H1 (cell line): ENCODE measurements at regions not wholly inside any gene's neighbourhood (a gene's known extent, or its start where the extent isn't known, plus 50 kb on each side); places are given as distances from the start of the nearest gene placed in this dataset.

ENCODE experiments used
- CTCF ChIA-PET: fragments of 300-600 bp; sonication (Branson Sonifier 250); formaldehyde crosslinking; loops from one replicate; lab custom pipeline; 2021; ENCODE audit not compliant: partially characterized antibody; lab: Charles Lee
- POLR2A ChIA-PET: fragments of 300-600 bp; sonication (Branson Sonifier 250); formaldehyde crosslinking; loops from one replicate; lab custom pipeline; 2021; ENCODE audit warnings: inconsistent platforms; ENCODE audit not compliant: partially characterized antibody; lab: Charles Lee
- DNase-seq, 2 experiments: peaks; one replicate each; pipeline versions ENCODE4 v3.0.0 to v3.0.0-alpha.2; 2010 to 2022; ENCODE audit warnings: low spot score in 2 of 2, low read depth in 1 of 2, mixed read lengths in 1 of 2
- FAIRE-seq: peaks from 2 replicates; lab custom pipeline; 2011; peaks lifted over from hg19 to GRCh38; lab: Jason Lieb, UNC
- H2AFZ ChIP-seq: 2 replicates; pipeline ENCODE4 v1.8.1; 2012; ENCODE audit warnings: low read length, inconsistent platforms
- H2AK5ac ChIP-seq: 2 replicates; pipeline ENCODE4 v1.6.1; 2013; ENCODE audit warnings: low read depth, low read length
- H2BK120ac ChIP-seq: replicated peaks from 2 replicates; pipeline ENCODE3; 2013; ENCODE audit warnings: low read depth, low read length, inconsistent platforms
- H2BK12ac ChIP-seq: 2 replicates; pipeline ENCODE4 v1.6.1; 2013; ENCODE audit warnings: low read depth, low read length
- H2BK15ac ChIP-seq: 2 replicates; pipeline ENCODE4 v1.6.1; 2013; ENCODE audit warnings: low read length
- H2BK20ac ChIP-seq: 2 replicates; pipeline ENCODE4 v1.6.1; 2013; ENCODE audit warnings: low read length
- H2BK5ac ChIP-seq: 2 replicates; pipeline ENCODE4 v1.6.1; 2013; ENCODE audit warnings: low read depth, low read length
- H3K14ac ChIP-seq: 2 replicates; pipeline ENCODE4 v1.6.1; 2013; ENCODE audit warnings: inconsistent platforms; ENCODE audit not compliant: insufficient read length
- H3K18ac ChIP-seq: 2 replicates; pipeline ENCODE4 v1.6.1; 2013; ENCODE audit warnings: low read length; ENCODE audit errors: extremely low read depth
- H3K23ac ChIP-seq: 2 replicates; pipeline ENCODE4 v1.6.1; 2013; ENCODE audit warnings: inconsistent platforms; ENCODE audit not compliant: insufficient read length
- H3K23me2 ChIP-seq: 2 replicates; pipeline ENCODE4 v1.6.1; 2013; ENCODE audit warnings: low read depth, low read length
- H3K27ac ChIP-seq: 2 replicates; pipeline ENCODE4 v1.6.1; 2011; ENCODE audit warnings: low read depth, low read length, inconsistent platforms
- H3K27me3 ChIP-seq, 4 experiments: replicated peaks in 1 of 4; 1 replicate in 1 of 4; 2 replicates in 3 of 4; pipeline versions ENCODE4 v1.6.1 to v1.8.1; 2011 to 2013; ENCODE audit warnings: low read length in 3 of 4, mild to moderate bottlenecking in 3 of 4, inconsistent platforms in 2 of 4, mixed read lengths in 2 of 4, moderate library complexity in 1 of 4; ENCODE audit not compliant: control insufficient read depth in 3 of 4, insufficient read depth in 3 of 4; ENCODE audit errors: extremely low read depth in 1 of 4
- H3K36me3 ChIP-seq, 4 experiments: 2 replicates each; pipeline versions ENCODE4 v1.6.1 to v1.8.1; 2011 to 2013; ENCODE audit warnings: mild to moderate bottlenecking in 4 of 4, low read length in 3 of 4, moderate library complexity in 2 of 4, control low read depth in 1 of 4, inconsistent platforms in 1 of 4; ENCODE audit not compliant: insufficient read depth in 4 of 4, control insufficient read depth in 2 of 4
- H3K4ac ChIP-seq: replicated peaks from 2 replicates; pipeline ENCODE3; 2013; ENCODE audit warnings: low read length, low read depth, mixed read lengths, inconsistent platforms; ENCODE audit not compliant: insufficient read length
- H3K4me1 ChIP-seq, 4 experiments: replicated peaks in 1 of 4; 1 replicate in 1 of 4; 2 replicates in 3 of 4; pipeline versions ENCODE4 v1.6.1 to v1.8.1; 2011 to 2013; ENCODE audit warnings: low read length in 3 of 4, inconsistent platforms in 2 of 4, mixed read lengths in 1 of 4; ENCODE audit not compliant: insufficient read depth in 4 of 4, control insufficient read depth in 3 of 4
- H3K4me2 ChIP-seq, 2 experiments: 2 replicates each; pipeline versions ENCODE4 v1.6.1 to v1.8.1; 2011 to 2013; ENCODE audit warnings: low read depth in 2 of 2, low read length in 2 of 2, control low read depth in 1 of 2, inconsistent platforms in 1 of 2, mild to moderate bottlenecking in 1 of 2; ENCODE audit not compliant: insufficient read depth in 1 of 2
- H3K4me3 ChIP-seq, 4 experiments: fragments of 200-600, 300-600 bp in 1 of 4; sonication (generic), shearing (Covaris generic), sonication (Bioruptor Twin) in 1 of 4; 2 replicates each; pipeline versions ENCODE4 v1.5.1 to v1.8.1; 2011 to 2016; ENCODE audit warnings: low read length in 4 of 4, low read depth in 3 of 4, control low read depth in 2 of 4, inconsistent platforms in 2 of 4, mild to moderate bottlenecking in 2 of 4, mixed read lengths in 1 of 4, moderate library complexity in 1 of 4; ENCODE audit not compliant: insufficient read depth in 2 of 4; ENCODE audit errors: extremely low read depth in 1 of 4
- H3K56ac ChIP-seq: replicated peaks from 2 replicates; pipeline ENCODE3; 2013; ENCODE audit warnings: low read depth, mild to moderate bottlenecking, mixed read lengths, low read length, inconsistent platforms; ENCODE audit not compliant: insufficient read length
- H3K79me1 ChIP-seq: 2 replicates; pipeline ENCODE4 v1.6.1; 2013; ENCODE audit warnings: low read depth, low read length, control low read depth
- H3K79me2 ChIP-seq, 2 experiments: 2 replicates each; pipeline versions ENCODE4 v1.6.1 to v1.8.1; 2012 to 2013; ENCODE audit warnings: low read length in 2 of 2, mild to moderate bottlenecking in 2 of 2, inconsistent platforms in 1 of 2; ENCODE audit not compliant: insufficient read depth in 2 of 2, control insufficient read depth in 1 of 2
- H3K9ac ChIP-seq, 4 experiments: replicated peaks in 1 of 4; 1 replicate in 1 of 4; 2 replicates in 3 of 4; pipeline versions ENCODE4 v1.6.1 to v1.8.1; 2011 to 2013; ENCODE audit warnings: low read depth in 3 of 4, low read length in 3 of 4, control low read depth in 2 of 4, mild to moderate bottlenecking in 2 of 4, moderate library complexity in 2 of 4, inconsistent platforms in 1 of 4; ENCODE audit errors: extremely low read depth in 1 of 4
- H3K9me3 ChIP-seq, 2 experiments: 2 replicates each; pipeline versions ENCODE4 v1.6.1 to v1.8.1; 2012 to 2013; ENCODE audit warnings: mild to moderate bottlenecking in 2 of 2, moderate library complexity in 2 of 2, control low read depth in 1 of 2, inconsistent platforms in 1 of 2, low read depth in 1 of 2, low read length in 1 of 2, mixed read lengths in 1 of 2; ENCODE audit not compliant: insufficient read depth in 2 of 2
- H4K20me1 ChIP-seq, 2 experiments: replicated peaks in 1 of 2; 2 replicates each; pipeline versions ENCODE3 to v1.8.1; 2011 to 2013; ENCODE audit warnings: inconsistent platforms in 2 of 2, low read length in 2 of 2, mild to moderate bottlenecking in 1 of 2; ENCODE audit not compliant: insufficient read depth in 2 of 2, control insufficient read depth in 1 of 2
- H4K5ac ChIP-seq: 2 replicates; pipeline ENCODE4 v1.6.1; 2013; ENCODE audit warnings: low read length, low read depth, mixed read lengths, inconsistent platforms; ENCODE audit not compliant: insufficient read length
- H4K8ac ChIP-seq: 2 replicates; pipeline ENCODE4 v1.8.0; 2013; ENCODE audit warnings: mild to moderate bottlenecking, moderate library complexity, low read length, inconsistent platforms; ENCODE audit not compliant: insufficient read depth; ENCODE audit errors: extremely low read depth
- H4K91ac ChIP-seq: replicated peaks from 2 replicates; pipeline ENCODE3; 2013; ENCODE audit warnings: low read length, mixed read lengths, inconsistent platforms; ENCODE audit not compliant: insufficient read length
- BCL11A ChIP-seq, 2 experiments: IDR thresholded peaks; one replicate each; pipeline ENCODE4 v1.6.1; 2011; ENCODE audit warnings: low read depth in 2 of 2, low read length in 2 of 2, mild to moderate bottlenecking in 2 of 2
- EP300 ChIP-seq, 2 experiments: IDR thresholded peaks; 1 replicate in 1 of 2; 2 replicates in 1 of 2; pipeline ENCODE4 v1.6.1; 2011 to 2012; ENCODE audit warnings: low read depth in 2 of 2, low read length in 2 of 2, mild to moderate bottlenecking in 2 of 2, borderline replicate concordance in 1 of 2, inconsistent platforms in 1 of 2, moderate library complexity in 1 of 2
- MAFK ChIP-seq: IDR thresholded peaks from 2 replicates; pipeline ENCODE4 v1.6.1; 2012; ENCODE audit warnings: low read depth, mild to moderate bottlenecking, improper control_type of control experiment, low read length
- RAD21 ChIP-seq, 2 experiments: IDR thresholded peaks in 1 of 2; conservative IDR thresholded peaks in 1 of 2; 2 replicates each; pipeline ENCODE4 v1.6.1; 2011; ENCODE audit warnings: low read depth in 2 of 2, low read length in 2 of 2, improper control_type of control experiment in 1 of 2, inconsistent platforms in 1 of 2, mild to moderate bottlenecking in 1 of 2, moderate library complexity in 1 of 2
- WGBS, 2 experiments: shearing (Covaris generic) in 1 of 2; methylation state at CpG; one replicate each; pipeline versions ENCODE4 v1.1.6 to v1.1.7; 2013 to 2015; ENCODE audit warnings: low lambda C conversion rate in 2 of 2, mixed read lengths in 2 of 2, inconsistent platforms in 1 of 2, low coverage in 1 of 2, missing lambda C conversion rate in 1 of 2; ENCODE audit not compliant: insufficient replicate concordance in 2 of 2, insufficient coverage in 1 of 2, insufficient read length in 1 of 2; ENCODE audit errors: extremely low coverage in 1 of 2, missing lambda C conversion rate in 1 of 2; 5-methylcytosine and 5-hydroxymethylcytosine counted together

DNA sequence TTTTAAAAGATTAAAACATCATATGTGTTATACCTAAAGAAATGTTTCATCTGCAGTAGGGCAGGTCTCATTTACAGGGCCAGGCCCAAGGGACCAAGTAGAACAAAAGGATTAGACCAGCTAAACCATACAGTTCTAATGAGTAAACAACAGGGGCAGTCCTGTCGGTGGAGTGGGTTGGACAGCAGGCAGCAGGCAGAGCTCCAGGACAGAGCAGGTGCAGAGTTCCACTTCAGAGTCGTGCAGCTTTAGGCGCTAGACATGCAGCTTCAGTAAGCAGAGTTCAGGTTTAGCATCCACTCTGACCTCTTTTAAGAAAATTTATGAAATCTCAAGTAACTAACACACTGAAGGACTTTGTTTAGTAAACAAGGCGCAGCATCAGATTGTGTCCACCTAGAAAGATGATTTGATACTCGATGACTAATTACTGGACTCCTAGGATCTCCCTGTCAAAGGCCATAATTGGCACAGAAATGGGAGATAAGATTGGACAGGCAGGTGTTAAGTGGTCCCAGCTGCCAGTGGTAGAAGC, 487.7 kb upstream of the INTU start:
- H3K4me1 ChIP-seq = peaks cover 0 to under 1% (median 0%) of the 10 kb centered on the region in 4 experiments; a peak in 1 of 7 replicates
- H3K14ac ChIP-seq = no peak overlapping the region
- no peak for FAIRE-seq
- H3K9me3 ChIP-seq = no peaks in the 10 kb centered on the region
- H3K4me2 ChIP-seq = no peak overlapping the region
- no peak overlapping the region for H2BK120ac ChIP-seq
- H3K79me1 ChIP-seq = no peaks in the 10 kb centered on the region
- no peak overlapping the region for H2AK5ac ChIP-seq
- no peak overlapping the region for H4K8ac ChIP-seq
- no peaks in the 10 kb centered on the region for H3K23me2 ChIP-seq
- H4K5ac ChIP-seq = no peak overlapping the region
- ChIA-PET POLR2A (no interaction called here), CTCF (no interaction called here)
- no peaks in the 10 kb centered on the region for H3K36me3 ChIP-seq
- no peak overlapping the region for H2BK20ac ChIP-seq
- H3K9ac ChIP-seq = no peak overlapping the region
- H4K20me1 ChIP-seq = no peaks in the 10 kb centered on the region
- no peak for DNase-seq
- no peak overlapping the region for H2BK15ac ChIP-seq
- H3K27me3 ChIP-seq = no peaks in the 10 kb centered on the region
- H3K79me2 ChIP-seq = no peaks in the 10 kb centered on the region
- no peak overlapping the region for H3K4me3 ChIP-seq
- H3K56ac ChIP-seq = no peak overlapping the region
- H2BK5ac ChIP-seq = no peak overlapping the region
- WGBS, 2 experiments = 96% methylated on average over 5 of the region's 5 CpGs; no CpG with 5 or more reads in 1 of the 2 experiments
- H3K18ac ChIP-seq = no peak overlapping the region
- H3K27ac ChIP-seq = no peak overlapping the region
- H3K4ac ChIP-seq = no peak overlapping the region
- no peak for TF ChIP-seq RAD21 (IDR thresholded peaks at IDR 0.05 in 1 of 2, conservative IDR thresholded peaks at IDR 0.05 in 1 of 2; ENCODE audit: low read depth in 2 of 2, low read length in 2 of 2)
- TF ChIP-seq MAFK = no peak
- no peak for TF ChIP-seq BCL11A (IDR thresholded peaks at IDR 0.05; ENCODE audit: low read depth in 2 of 2, low read length in 2 of 2)
- no peak for TF ChIP-seq EP300 (IDR thresholded peaks at IDR 0.05; ENCODE audit: borderline replicate concordance in 1 of 2, low read depth in 2 of 2, low read length in 2 of 2)
- no peak overlapping the region for H3K23ac ChIP-seq
- H2AFZ ChIP-seq = no peak overlapping the region
- H4K91ac ChIP-seq = no peak overlapping the region
- H2BK12ac ChIP-seq = no peak overlapping the region
